GM12864 (cell line): ENCODE measurements at regions not wholly inside any gene's neighbourhood (a gene's known extent, or its start where the extent isn't known, plus 50 kb on each side); places are given as distances from the start of the nearest gene placed in this dataset.

ENCODE experiments used
- DNase-seq: peaks from one replicate; pipeline ENCODE4 v3.0.0-alpha.2; 2011; ENCODE audit warnings: low read depth
- H3K4me3 ChIP-seq: 2 replicates; pipeline ENCODE4 v1.5.1; 2011; ENCODE audit warnings: mild to moderate bottlenecking, low read depth, low read length, control low read depth
- CTCF ChIP-seq: IDR thresholded peaks from 2 replicates; pipeline ENCODE4 v1.5.1; 2011; ENCODE audit warnings: low read depth, mild to moderate bottlenecking, moderate library complexity, low read length, control low read depth, inconsistent platforms; ENCODE audit errors: missing control alignments

- no peak for TF ChIP-seq CTCF
- no peak for DNase-seq
- no peak overlapping the region for H3K4me3 ChIP-seq
These were observed 133.4 kb upstream of the TCERG1L start for GRCh38 chr10:131444862-131445461.

GRCh38 chr10:131445623-131446022 lies 134.1 kb upstream of the TCERG1L start:
- H3K4me3 ChIP-seq = no peak overlapping the region
- no peak for DNase-seq
- TF ChIP-seq CTCF = no peak

GRCh38 chr10:131446171-131446570 lies 134.7 kb upstream of the TCERG1L start:
- no peak for DNase-seq
- no peak overlapping the region for H3K4me3 ChIP-seq
- no peak for TF ChIP-seq CTCF

GRCh38 chr10:131448171-131448570 lies 136.7 kb upstream of the TCERG1L start:
- no peak overlapping the region for H3K4me3 ChIP-seq
- no peak for DNase-seq
- no peak for TF ChIP-seq CTCF

- no peak for DNase-seq
- H3K4me3 ChIP-seq = no peak overlapping the region
- no peak for TF ChIP-seq CTCF
These were observed 137.4 kb upstream of the TCERG1L start for GRCh38 chr10:131448883-131449282.

- no peak overlapping the region for H3K4me3 ChIP-seq
- no peak for TF ChIP-seq CTCF
- DNase-seq = no peak
These were observed 138.8 kb upstream of the TCERG1L start for GRCh38 chr10:131450216-131450765.

GRCh38 chr10:131451407-131452015 lies 140.0 kb upstream of the TCERG1L start:
- DNase-seq = no peak
- no peak for TF ChIP-seq CTCF

More at GRCh38 chr10:131451407-131452015, 140.0 kb upstream of the TCERG1L start:
- H3K4me3 ChIP-seq = no peak overlapping the region
